ENCODE measurements at regions not wholly inside any gene's neighbourhood (a gene's known extent, or its start where the extent isn't known, plus 50 kb on each side); places are given as distances from the start of the nearest gene placed in this dataset.

GRCh38 chr2:221212105-221212504 lies 360.0 kb downstream of the EPHA4 start:
- no peak for DNase-seq

GRCh38 chr2:221215487-221215886 lies 356.6 kb downstream of the EPHA4 start:
- no peak for DNase-seq

- no peak for DNase-seq
Observed at GRCh38 chr2:221216636-221217035, 355.5 kb downstream of the EPHA4 start.

- DNase-seq, result no peak
Observed at GRCh38 chr2:221225752-221226151, 346.4 kb downstream of the EPHA4 start.

GRCh38 chr2:221228214-221228769 lies 343.8 kb downstream of the EPHA4 start:
- no peak for DNase-seq

GRCh38 chr2:221229099-221229498 lies 343.0 kb downstream of the EPHA4 start:
- no peak for DNase-seq

GRCh38 chr2:221231511-221231910 lies 340.6 kb downstream of the EPHA4 start:
- DNase-seq, result no peak

GRCh38 chr2:221235941-221236340 lies 336.2 kb downstream of the EPHA4 start:
- no peak for DNase-seq

GRCh38 chr2:221241072-221241471 lies 331.0 kb downstream of the EPHA4 start:
- DNase-seq, result no peak

- DNase-seq, result no peak
Observed at GRCh38 chr2:221243771-221244170, 328.3 kb downstream of the EPHA4 start.

- no peak for DNase-seq
Observed at GRCh38 chr2:221245045-221245444, 327.1 kb downstream of the EPHA4 start.

- DNase-seq, result no peak
Observed at GRCh38 chr2:221245772-221246171, 326.3 kb downstream of the EPHA4 start.

GRCh38 chr2:221254299-221254698 lies 317.8 kb downstream of the EPHA4 start:
- DNase-seq, result no peak

GRCh38 chr2:221255862-221256261 lies 316.2 kb downstream of the EPHA4 start:
- no peak for DNase-seq

GRCh38 chr2:221258464-221258863 lies 313.6 kb downstream of the EPHA4 start:
- DNase-seq, result no peak

GRCh38 chr2:221262651-221263050 lies 309.5 kb downstream of the EPHA4 start:
- no peak for DNase-seq

- DNase-seq, result no peak
Observed at GRCh38 chr2:221263573-221263972, 308.5 kb downstream of the EPHA4 start.

- no peak for DNase-seq
Observed at GRCh38 chr2:221264318-221264717, 307.8 kb downstream of the EPHA4 start.

- DNase-seq, result no peak
Observed at GRCh38 chr2:221267773-221268425, 304.2 kb downstream of the EPHA4 start.

GRCh38 chr2:221268631-221269030 lies 303.5 kb downstream of the EPHA4 start:
- no peak for DNase-seq

- DNase-seq, result no peak
Observed at GRCh38 chr2:221270806-221271205, 301.3 kb downstream of the EPHA4 start.

GRCh38 chr2:221272729-221273128 lies 299.4 kb downstream of the EPHA4 start:
- DNase-seq, result no peak

- no peak for DNase-seq
Observed at GRCh38 chr2:221276033-221276432, 296.1 kb downstream of the EPHA4 start.

GRCh38 chr2:221276601-221277000 lies 295.5 kb downstream of the EPHA4 start:
- no peak for DNase-seq

- no peak for DNase-seq
Observed at GRCh38 chr2:221282386-221282785, 289.7 kb downstream of the EPHA4 start.

Data from inflammatory macrophage treated with lipopolysaccharide for 4 hours (primary cell).